Adipocyte (in vitro differentiated cells): ENCODE measurements at regions not wholly inside any gene's neighbourhood (a gene's known extent, or its start where the extent isn't known, plus 50 kb on each side); places are given as distances from the start of the nearest gene placed in this dataset.

Experiments used
- DNase-seq: peaks from one replicate; pipeline ENCODE4 v3.0.0-alpha.2; 2015; ENCODE audit warnings: low read depth
- H3K27me3 ChIP-seq: replicated peaks from 2 replicates; pipeline ENCODE4 v1.7.0; 2013; ENCODE audit warnings: mild to moderate bottlenecking, low read length, moderate library complexity; ENCODE audit not compliant: control insufficient read depth, insufficient read depth
- H3K36me3 ChIP-seq: 2 replicates; pipeline ENCODE4 v1.7.0; 2013; ENCODE audit warnings: low read length, mild to moderate bottlenecking, moderate library complexity; ENCODE audit not compliant: control insufficient read depth, insufficient read depth, severe bottlenecking
- H3K4me1 ChIP-seq: 2 replicates; pipeline ENCODE4 v1.7.0; 2013; ENCODE audit warnings: mild to moderate bottlenecking, low read length, moderate library complexity; ENCODE audit not compliant: control insufficient read depth, insufficient read depth
- H3K4me3 ChIP-seq: 2 replicates; pipeline ENCODE4 v1.7.0; 2013; ENCODE audit warnings: mild to moderate bottlenecking, low read length, moderate library complexity
- H3K9ac ChIP-seq: 2 replicates; pipeline ENCODE4 v1.7.0; 2013; ENCODE audit warnings: mild to moderate bottlenecking, low read length, moderate library complexity
- H3K9me3 ChIP-seq: 2 replicates; pipeline ENCODE4 v1.7.0; 2013; ENCODE audit warnings: mild to moderate bottlenecking, low read length, moderate library complexity; ENCODE audit not compliant: control insufficient read depth

- no peaks in the 10 kb centered on the region for H3K4me1 ChIP-seq
- H3K9me3 ChIP-seq: no peaks in the 10 kb centered on the region
- no peak for DNase-seq
- no peaks in the 10 kb centered on the region for H3K27me3 ChIP-seq
- H3K4me3 ChIP-seq: no peak overlapping the region
- H3K36me3 ChIP-seq: no peaks in the 10 kb centered on the region
- no peak overlapping the region for H3K9ac ChIP-seq
Measured at GRCh38 chr16:62876133-62876532, 839.9 kb upstream of the CDH8 start.

- H3K9ac ChIP-seq: no peak overlapping the region
- DNase-seq: no peak
- no peaks in the 10 kb centered on the region for H3K36me3 ChIP-seq
- no peaks in the 10 kb centered on the region for H3K4me1 ChIP-seq
- no peak overlapping the region for H3K4me3 ChIP-seq
- no peaks in the 10 kb centered on the region for H3K27me3 ChIP-seq
- no peaks in the 10 kb centered on the region for H3K9me3 ChIP-seq
Measured at GRCh38 chr16:62872339-62872738, 836.1 kb upstream of the CDH8 start.

- no peaks in the 10 kb centered on the region for H3K4me1 ChIP-seq
- no peaks in the 10 kb centered on the region for H3K27me3 ChIP-seq
- DNase-seq: peak; percentile 0
- H3K36me3 ChIP-seq: no peaks in the 10 kb centered on the region
- no peak overlapping the region for H3K9ac ChIP-seq
- H3K4me3 ChIP-seq: no peak overlapping the region
- no peaks in the 10 kb centered on the region for H3K9me3 ChIP-seq
Measured at GRCh38 chr16:62870554-62870953, 834.3 kb upstream of the CDH8 start.

GRCh38 chr16:62869837-62870236 is 833.6 kb upstream of the CDH8 start:
- H3K36me3 ChIP-seq: no peaks in the 10 kb centered on the region
- no peaks in the 10 kb centered on the region for H3K4me1 ChIP-seq
- no peaks in the 10 kb centered on the region for H3K9me3 ChIP-seq
- H3K4me3 ChIP-seq: no peak overlapping the region
- H3K9ac ChIP-seq: no peak overlapping the region
- H3K27me3 ChIP-seq: no peaks in the 10 kb centered on the region
- no peak for DNase-seq

GRCh38 chr16:62863139-62863538 is 826.9 kb upstream of the CDH8 start:
- no peaks in the 10 kb centered on the region for H3K27me3 ChIP-seq
- no peak for DNase-seq
- H3K36me3 ChIP-seq: no peaks in the 10 kb centered on the region
- no peak overlapping the region for H3K9ac ChIP-seq
- no peaks in the 10 kb centered on the region for H3K9me3 ChIP-seq
- no peaks in the 10 kb centered on the region for H3K4me1 ChIP-seq
- H3K4me3 ChIP-seq: no peak overlapping the region

GRCh38 chr16:62853887-62854286 is 817.6 kb upstream of the CDH8 start:
- no peak for DNase-seq
- H3K9ac ChIP-seq: no peak overlapping the region
- no peaks in the 10 kb centered on the region for H3K36me3 ChIP-seq
- H3K9me3 ChIP-seq: no peaks in the 10 kb centered on the region
- no peaks in the 10 kb centered on the region for H3K4me1 ChIP-seq
- H3K4me3 ChIP-seq: no peak overlapping the region
- no peaks in the 10 kb centered on the region for H3K27me3 ChIP-seq

- Histone ChIP-seq H3K9me3 (no peaks in the 10 kb centered on the region), H3K27me3 (no peaks in the 10 kb centered on the region), H3K36me3 (no peaks in the 10 kb centered on the region), H3K9ac (no peak overlapping the region), H3K4me1 (no peaks in the 10 kb centered on the region), H3K4me3 (no peak overlapping the region)
- no peak for DNase-seq
Measured at GRCh38 chr16:62846399-62847057, 810.3 kb upstream of the CDH8 start.

GRCh38 chr16:62832214-62832613 is 796.0 kb upstream of the CDH8 start:
- Histone ChIP-seq H3K36me3 (no peaks in the 10 kb centered on the region), H3K9me3 (no peaks in the 10 kb centered on the region), H3K9ac (no peak overlapping the region), H3K4me3 (no peak overlapping the region), H3K4me1 (no peaks in the 10 kb centered on the region), H3K27me3 (no peaks in the 10 kb centered on the region)
- DNase-seq: no peak

GRCh38 chr16:62831235-62831850 is 795.1 kb upstream of the CDH8 start:
- H3K9ac ChIP-seq: no peak overlapping the region
- no peaks in the 10 kb centered on the region for H3K27me3 ChIP-seq
- H3K36me3 ChIP-seq: no peaks in the 10 kb centered on the region
- no peak overlapping the region for H3K4me3 ChIP-seq
- no peaks in the 10 kb centered on the region for H3K4me1 ChIP-seq
- no peaks in the 10 kb centered on the region for H3K9me3 ChIP-seq
- DNase-seq: no peak

GRCh38 chr16:62829607-62830006 is 793.4 kb upstream of the CDH8 start:
- Histone ChIP-seq H3K9me3 (no peaks in the 10 kb centered on the region), H3K4me3 (no peak overlapping the region), H3K27me3 (no peaks in the 10 kb centered on the region), H3K36me3 (no peaks in the 10 kb centered on the region), H3K9ac (no peak overlapping the region), H3K4me1 (no peaks in the 10 kb centered on the region)
- no peak for DNase-seq

GRCh38 chr16:62829084-62829483 is 792.8 kb upstream of the CDH8 start:
- Histone ChIP-seq H3K9ac (no peak overlapping the region), H3K4me1 (no peaks in the 10 kb centered on the region), H3K36me3 (no peaks in the 10 kb centered on the region), H3K27me3 (no peaks in the 10 kb centered on the region), H3K4me3 (no peak overlapping the region), H3K9me3 (no peaks in the 10 kb centered on the region)
- DNase-seq: no peak

GRCh38 chr16:62821824-62822223 is 785.6 kb upstream of the CDH8 start:
- Histone ChIP-seq H3K4me3 (no peak overlapping the region), H3K27me3 (no peaks in the 10 kb centered on the region), H3K4me1 (no peaks in the 10 kb centered on the region), H3K9me3 (no peaks in the 10 kb centered on the region), H3K36me3 (no peaks in the 10 kb centered on the region), H3K9ac (no peak overlapping the region)
- no peak for DNase-seq
